Brain microvascular endothelial cell (primary cell): ENCODE measurements at regions not wholly inside any gene's neighbourhood (a gene's known extent, or its start where the extent isn't known, plus 50 kb on each side); places are given as distances from the start of the nearest gene placed in this dataset.

ENCODE experiments used
- DNase-seq: peaks from one replicate; pipeline ENCODE4 v3.0.0-alpha.2; 2020
- H3K27ac ChIP-seq: fragments of 250-450 bp; sonication (Bioruptor Pico); 2 replicates; pipeline ENCODE4 v1.5.1; 2020; ENCODE audit warnings: mild to moderate bottlenecking, moderate library complexity
- H3K27me3 ChIP-seq: fragments of 250-450 bp; sonication (Bioruptor Pico); replicated peaks from 2 replicates; pipeline ENCODE4 v1.5.1; 2020; ENCODE audit warnings: mild to moderate bottlenecking
- H3K36me3 ChIP-seq: fragments of 250-450 bp; sonication (Bioruptor Pico); replicated peaks from 2 replicates; pipeline ENCODE4 v1.5.1; 2020; ENCODE audit warnings: mild to moderate bottlenecking
- H3K4me3 ChIP-seq: 2 replicates; pipeline ENCODE4 v1.5.1; 2011; ENCODE audit warnings: low read depth, mild to moderate bottlenecking, control low read depth, low read length, moderate library complexity
- CTCF ChIP-seq: IDR thresholded peaks from 2 replicates; pipeline ENCODE4 v1.5.1; 2011; ENCODE audit warnings: low read depth, mild to moderate bottlenecking, moderate library complexity, low read length, control low read depth, inconsistent platforms; ENCODE audit errors: missing control alignments
- in situ Hi-C: cut with HindIII; loops from 2 replicates; pipeline ENCODE4 v1.10.0; 2017; ENCODE audit warnings: low sequenced_read_pairs, low pct_ligation_motif_present

- Histone ChIP-seq H3K36me3 (no peaks in the 10 kb centered on the region), H3K27ac (no peak overlapping the region), H3K4me3 (no peak overlapping the region), H3K27me3 (no peaks in the 10 kb centered on the region)
- TF ChIP-seq CTCF: no peak
- in situ Hi-C loops: no loop called here
- no peak for DNase-seq
Observed at GRCh38 chr6:101303495-101303894, 90.0 kb upstream of the GRIK2 start.

GRCh38 chr6:101312652-101313051, 80.9 kb upstream of the GRIK2 start:
- TF ChIP-seq CTCF: no peak
- Histone ChIP-seq H3K36me3 (no peaks in the 10 kb centered on the region), H3K4me3 (no peak overlapping the region), H3K27ac (no peak overlapping the region), H3K27me3 (no peaks in the 10 kb centered on the region)
- in situ Hi-C loops: no loop called here
- DNase-seq: no peak

DNA sequence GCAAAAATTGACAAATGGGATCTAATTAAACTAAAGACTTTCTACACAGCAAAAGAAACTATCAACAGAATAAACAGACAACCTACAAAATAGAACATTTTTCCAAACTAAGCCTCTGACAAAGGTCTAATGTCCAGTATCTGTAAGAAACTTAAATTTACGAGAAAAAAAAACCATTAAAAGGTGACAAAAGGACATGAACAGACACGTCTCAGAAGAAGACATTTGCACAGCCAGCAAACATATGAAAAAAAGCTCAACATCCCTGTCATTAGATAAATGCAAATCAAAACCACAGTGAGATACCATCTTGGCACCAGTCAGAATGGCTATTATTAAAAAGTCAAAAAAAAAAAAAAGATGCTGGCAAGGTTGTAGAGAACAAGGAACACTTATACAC, 70.6 kb upstream of the GRIK2 start:
- no peak for DNase-seq
- no peaks in the 10 kb centered on the region for H3K27me3 ChIP-seq
- no peak overlapping the region for H3K4me3 ChIP-seq
- no peak for TF ChIP-seq CTCF
- no peaks in the 10 kb centered on the region for H3K36me3 ChIP-seq
- in situ Hi-C loops: no loop called here
- H3K27ac ChIP-seq: no peak overlapping the region

- no peaks in the 10 kb centered on the region for H3K36me3 ChIP-seq
- H3K27ac ChIP-seq: no peak overlapping the region
- in situ Hi-C loops: no loop called here
- no peaks in the 10 kb centered on the region for H3K27me3 ChIP-seq
- no peak overlapping the region for H3K4me3 ChIP-seq
- no peak for DNase-seq
- no peak for TF ChIP-seq CTCF
Observed at GRCh38 chr6:101326411-101326810, 67.1 kb upstream of the GRIK2 start.

GRCh38 chr6:101341926-101342325, 51.6 kb upstream of the GRIK2 start:
- no peak overlapping the region for H3K27ac ChIP-seq
- no peaks in the 10 kb centered on the region for H3K36me3 ChIP-seq
- no peak overlapping the region for H3K4me3 ChIP-seq
- no peak for TF ChIP-seq CTCF
- DNase-seq: no peak
- in situ Hi-C loops: no loop called here
- no peaks in the 10 kb centered on the region for H3K27me3 ChIP-seq
